ENCODE measurements at regions not wholly inside any gene's neighbourhood (a gene's known extent, or its start where the extent isn't known, plus 50 kb on each side); places are given as distances from the start of the nearest gene placed in this dataset.

GRCh38 chr6:9140951-9141460 is 705.7 kb upstream of the SLC35B3 start:
- Histone ChIP-seq H3K27ac (ENCODE audit: low read depth in 1 of 3, low read length in 2 of 3) (no peak overlapping the region), H3K36me3 (ENCODE audit: control insufficient read depth in 3 of 3, insufficient read depth in 2 of 3, low read depth in 1 of 3, low read length in 3 of 3) (no peaks in the 10 kb centered on the region), H3K9me3 (ENCODE audit: control insufficient read depth in 2 of 2, insufficient read depth in 1 of 2, low read depth in 1 of 2, low read length in 1 of 2) (peaks cover 0 to 8% of the 10 kb centered on the region in 2 donors), H3K4me1 (ENCODE audit: control insufficient read depth in 3 of 3, insufficient read depth in 2 of 3, low read depth in 1 of 3, low read length in 2 of 3) (no peaks in the 10 kb centered on the region), H3K27me3 (ENCODE audit: control insufficient read depth in 3 of 3, insufficient read depth in 3 of 3, low read length in 3 of 3) (no peaks in the 10 kb centered on the region), H3K4me3 (ENCODE audit: low read depth in 1 of 3, low read length in 3 of 3) (no peak overlapping the region)
- FAIRE-seq (no peak), DNase-seq (no peak)
- WGBS, 3 donors = 63 to 70% (median 68%) methylated on average over 4 of the region's 4 CpGs

GRCh38 chr6:9140172-9140571 is 704.8 kb upstream of the SLC35B3 start:
- no peaks in the 10 kb centered on the region for H3K36me3 ChIP-seq (ENCODE audit: control insufficient read depth in 3 of 3, insufficient read depth in 2 of 3, low read depth in 1 of 3, low read length in 3 of 3)
- H3K9me3 ChIP-seq (ENCODE audit: control insufficient read depth in 2 of 2, insufficient read depth in 1 of 2, low read depth in 1 of 2, low read length in 1 of 2) = peaks cover 0 to 4% of the 10 kb centered on the region in 2 donors
- H3K27me3 ChIP-seq (ENCODE audit: control insufficient read depth in 3 of 3, insufficient read depth in 3 of 3, low read length in 3 of 3) = no peaks in the 10 kb centered on the region
- no peak for FAIRE-seq
- H3K4me1 ChIP-seq (ENCODE audit: control insufficient read depth in 3 of 3, insufficient read depth in 2 of 3, low read depth in 1 of 3, low read length in 2 of 3) = no peaks in the 10 kb centered on the region
- DNase-seq = no peak
- H3K27ac ChIP-seq (ENCODE audit: low read depth in 1 of 3, low read length in 2 of 3) = no peak overlapping the region
- no peak overlapping the region for H3K4me3 ChIP-seq (ENCODE audit: low read depth in 1 of 3, low read length in 3 of 3)
- 66 to 71% (median 69%) methylated on average over 8 of the region's 8 CpGs for WGBS, 3 donors

GRCh38 chr6:9139746-9140145 is 704.4 kb upstream of the SLC35B3 start:
- FAIRE-seq (no peak), DNase-seq (no peak)
- no peak overlapping the region for H3K27ac ChIP-seq (ENCODE audit: low read depth in 1 of 3, low read length in 2 of 3)
- H3K9me3 ChIP-seq (ENCODE audit: control insufficient read depth in 2 of 2, insufficient read depth in 1 of 2, low read depth in 1 of 2, low read length in 1 of 2) = peaks cover 0 to under 1% of the 10 kb centered on the region in 2 donors
- no peaks in the 10 kb centered on the region for H3K4me1 ChIP-seq (ENCODE audit: control insufficient read depth in 3 of 3, insufficient read depth in 2 of 3, low read depth in 1 of 3, low read length in 2 of 3)
- no peaks in the 10 kb centered on the region for H3K27me3 ChIP-seq (ENCODE audit: control insufficient read depth in 3 of 3, insufficient read depth in 3 of 3, low read length in 3 of 3)
- 71 to 86% (median 72%) methylated on average over 6 of the region's 6 CpGs for WGBS, 3 donors
- no peak overlapping the region for H3K4me3 ChIP-seq (ENCODE audit: low read depth in 1 of 3, low read length in 3 of 3)
- no peaks in the 10 kb centered on the region for H3K36me3 ChIP-seq (ENCODE audit: control insufficient read depth in 3 of 3, insufficient read depth in 2 of 3, low read depth in 1 of 3, low read length in 3 of 3)

GRCh38 chr6:9138936-9139335 is 703.6 kb upstream of the SLC35B3 start:
- Histone ChIP-seq H3K27me3 (ENCODE audit: control insufficient read depth in 3 of 3, insufficient read depth in 3 of 3, low read length in 3 of 3) (no peaks in the 10 kb centered on the region), H3K36me3 (ENCODE audit: control insufficient read depth in 3 of 3, insufficient read depth in 2 of 3, low read depth in 1 of 3, low read length in 3 of 3) (no peaks in the 10 kb centered on the region), H3K27ac (ENCODE audit: low read depth in 1 of 3, low read length in 2 of 3) (no peak overlapping the region), H3K9me3 (ENCODE audit: control insufficient read depth in 2 of 2, insufficient read depth in 1 of 2, low read depth in 1 of 2, low read length in 1 of 2) (no peaks in the 10 kb centered on the region), H3K4me3 (ENCODE audit: low read depth in 1 of 3, low read length in 3 of 3) (no peak overlapping the region), H3K4me1 (ENCODE audit: control insufficient read depth in 3 of 3, insufficient read depth in 2 of 3, low read depth in 1 of 3, low read length in 2 of 3) (no peaks in the 10 kb centered on the region)
- WGBS, 3 donors = 61 to 73% (median 72%) methylated on average over 5 of the region's 5 CpGs
- DNase-seq (no peak), FAIRE-seq (no peak)

GRCh38 chr6:9136141-9136822 is 700.9 kb upstream of the SLC35B3 start:
- FAIRE-seq (no peak), DNase-seq (no peak)
- no peak overlapping the region for H3K4me3 ChIP-seq (ENCODE audit: low read depth in 1 of 3, low read length in 3 of 3)
- no peaks in the 10 kb centered on the region for H3K9me3 ChIP-seq (ENCODE audit: control insufficient read depth in 2 of 2, insufficient read depth in 1 of 2, low read depth in 1 of 2, low read length in 1 of 2)
- H3K36me3 ChIP-seq (ENCODE audit: control insufficient read depth in 3 of 3, insufficient read depth in 2 of 3, low read depth in 1 of 3, low read length in 3 of 3) = no peaks in the 10 kb centered on the region
- H3K27me3 ChIP-seq (ENCODE audit: control insufficient read depth in 3 of 3, insufficient read depth in 3 of 3, low read length in 3 of 3) = no peaks in the 10 kb centered on the region
- no peaks in the 10 kb centered on the region for H3K4me1 ChIP-seq (ENCODE audit: control insufficient read depth in 3 of 3, insufficient read depth in 2 of 3, low read depth in 1 of 3, low read length in 2 of 3)
- no peak overlapping the region for H3K27ac ChIP-seq (ENCODE audit: low read depth in 1 of 3, low read length in 2 of 3)
- 79 to 87% (median 83%) methylated on average over 2 of the region's 2 CpGs for WGBS, 3 donors

GRCh38 chr6:9131616-9132015 is 696.3 kb upstream of the SLC35B3 start:
- Histone ChIP-seq H3K4me1 (ENCODE audit: control insufficient read depth in 3 of 3, insufficient read depth in 2 of 3, low read depth in 1 of 3, low read length in 2 of 3) (no peaks in the 10 kb centered on the region), H3K27me3 (ENCODE audit: control insufficient read depth in 3 of 3, insufficient read depth in 3 of 3, low read length in 3 of 3) (no peaks in the 10 kb centered on the region), H3K9me3 (ENCODE audit: control insufficient read depth in 2 of 2, insufficient read depth in 1 of 2, low read depth in 1 of 2, low read length in 1 of 2) (no peaks in the 10 kb centered on the region), H3K36me3 (ENCODE audit: control insufficient read depth in 3 of 3, insufficient read depth in 2 of 3, low read depth in 1 of 3, low read length in 3 of 3) (no peaks in the 10 kb centered on the region), H3K4me3 (ENCODE audit: low read depth in 1 of 3, low read length in 3 of 3) (no peak overlapping the region), H3K27ac (ENCODE audit: low read depth in 1 of 3, low read length in 2 of 3) (no peak overlapping the region)
- 9 to 12% (median 10%) methylated on average over 8 of the region's 8 CpGs for whole genome bisulfite sequencing, 3 donors
- DNase-seq (peak in 1 of 2 donors; percentile 42), FAIRE-seq (no peak)

- 33 to 58% (median 36%) methylated on average over 3 of the region's 3 CpGs for WGBS, 3 donors
- Histone ChIP-seq H3K36me3 (ENCODE audit: control insufficient read depth in 3 of 3, insufficient read depth in 2 of 3, low read depth in 1 of 3, low read length in 3 of 3) (no peaks in the 10 kb centered on the region), H3K27ac (ENCODE audit: low read depth in 1 of 3, low read length in 2 of 3) (no peak overlapping the region), H3K4me1 (ENCODE audit: control insufficient read depth in 3 of 3, insufficient read depth in 2 of 3, low read depth in 1 of 3, low read length in 2 of 3) (no peaks in the 10 kb centered on the region), H3K4me3 (ENCODE audit: low read depth in 1 of 3, low read length in 3 of 3) (no peak overlapping the region), H3K9me3 (ENCODE audit: control insufficient read depth in 2 of 2, insufficient read depth in 1 of 2, low read depth in 1 of 2, low read length in 1 of 2) (no peaks in the 10 kb centered on the region), H3K27me3 (ENCODE audit: control insufficient read depth in 3 of 3, insufficient read depth in 3 of 3, low read length in 3 of 3) (no peaks in the 10 kb centered on the region)
- no peak for DNase-seq
- FAIRE-seq = no peak
Measured at GRCh38 chr6:9131201-9131600, 695.9 kb upstream of the SLC35B3 start.

GRCh38 chr6:9128970-9129369 is 693.6 kb upstream of the SLC35B3 start:
- Histone ChIP-seq H3K27me3 (ENCODE audit: control insufficient read depth in 3 of 3, insufficient read depth in 3 of 3, low read length in 3 of 3) (no peaks in the 10 kb centered on the region), H3K9me3 (ENCODE audit: control insufficient read depth in 2 of 2, insufficient read depth in 1 of 2, low read depth in 1 of 2, low read length in 1 of 2) (no peaks in the 10 kb centered on the region), H3K27ac (ENCODE audit: low read depth in 1 of 3, low read length in 2 of 3) (no peak overlapping the region), H3K4me3 (ENCODE audit: low read depth in 1 of 3, low read length in 3 of 3) (no peak overlapping the region), H3K4me1 (ENCODE audit: control insufficient read depth in 3 of 3, insufficient read depth in 2 of 3, low read depth in 1 of 3, low read length in 2 of 3) (no peaks in the 10 kb centered on the region), H3K36me3 (ENCODE audit: control insufficient read depth in 3 of 3, insufficient read depth in 2 of 3, low read depth in 1 of 3, low read length in 3 of 3) (no peaks in the 10 kb centered on the region)
- FAIRE-seq = no peak
- DNase-seq = no peak
- 78 to 82% (median 81%) methylated on average over 2 of the region's 2 CpGs for WGBS, 3 donors

Measured in small intestine (tissue), 7 donors.